T-helper 2 cell treated with Interferon-gamma antibody and Interleukin-4, amounts not matched to agents 5 μg/mL and 100 μg/mL, for 36 hours (primary cell): ENCODE measurements at regions not wholly inside any gene's neighbourhood (a gene's known extent, or its start where the extent isn't known, plus 50 kb on each side); places are given as distances from the start of the nearest gene placed in this dataset.
"Not testable (repeated sequence)": the region's sequence is repeated elsewhere in the genome, so short reads cannot be mapped to it uniquely, and the experiment has no call there.

Experiments
- DNase-seq: peaks from one replicate; pipeline ENCODE4 v3.0.0; 2021; ENCODE audit warnings: low spot score
- H3K27ac Mint-ChIP-seq: one replicate; pipeline ENCODE4 v1.8.0; 2021; ENCODE audit warnings: mild to moderate bottlenecking, mixed read lengths
- H3K27me3 Mint-ChIP-seq: one replicate; pipeline ENCODE4 v1.8.0; 2021; ENCODE audit warnings: low read depth, mixed read lengths
- H3K36me3 Mint-ChIP-seq: one replicate; pipeline ENCODE4 v1.8.0; 2021; ENCODE audit warnings: low read depth, mixed read lengths
- H3K4me1 Mint-ChIP-seq: one replicate; pipeline ENCODE4 v1.8.0; 2021; ENCODE audit warnings: low read depth, mixed read lengths
- H3K4me3 Mint-ChIP-seq: one replicate; pipeline ENCODE4 v1.8.0; 2022; ENCODE audit warnings: mild to moderate bottlenecking, moderate library complexity, mixed read lengths
- H3K9me3 Mint-ChIP-seq: one replicate; pipeline ENCODE4 v1.8.0; 2021; ENCODE audit warnings: mixed read lengths

DNA sequence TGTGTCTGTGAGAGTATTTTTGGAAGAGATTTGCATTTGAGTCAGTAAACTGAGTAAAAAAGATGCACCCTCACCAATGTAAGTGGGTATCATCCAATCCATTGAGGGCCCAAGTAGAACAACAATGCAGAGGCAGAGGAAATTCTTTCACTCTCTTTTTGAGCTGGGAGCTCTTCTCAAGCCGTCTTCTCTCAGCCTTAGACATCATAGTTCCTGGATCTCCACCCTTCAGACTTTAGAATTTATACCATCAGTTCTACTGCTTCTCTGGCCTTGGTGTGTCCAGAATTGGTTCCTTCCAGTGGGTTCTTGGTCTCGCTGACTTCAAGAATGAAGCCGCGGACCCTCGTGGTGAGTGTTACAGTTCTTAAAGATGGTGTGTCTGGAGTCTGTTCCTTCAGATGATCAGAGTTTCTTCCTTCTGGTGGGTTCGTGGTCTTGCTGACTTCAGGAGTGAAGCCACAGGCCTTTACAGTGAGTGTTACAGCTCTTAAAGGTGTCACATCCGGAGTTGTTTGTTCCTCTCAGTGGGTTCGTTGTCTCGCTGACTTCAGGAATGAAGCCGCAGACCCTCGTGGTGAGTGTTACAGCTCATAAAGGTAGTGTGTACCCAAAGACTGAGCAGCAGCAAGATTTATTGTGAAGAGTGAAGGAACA is 187.5 kb upstream of the KCNMB2 start:
- H3K4me3 Mint-ChIP-seq, H3K9me3 Mint-ChIP-seq, H3K4me1 Mint-ChIP-seq, H3K36me3 Mint-ChIP-seq, H3K27me3 Mint-ChIP-seq, DNase-seq, H3K27ac Mint-ChIP-seq: not testable (repeated sequence)

DNA sequence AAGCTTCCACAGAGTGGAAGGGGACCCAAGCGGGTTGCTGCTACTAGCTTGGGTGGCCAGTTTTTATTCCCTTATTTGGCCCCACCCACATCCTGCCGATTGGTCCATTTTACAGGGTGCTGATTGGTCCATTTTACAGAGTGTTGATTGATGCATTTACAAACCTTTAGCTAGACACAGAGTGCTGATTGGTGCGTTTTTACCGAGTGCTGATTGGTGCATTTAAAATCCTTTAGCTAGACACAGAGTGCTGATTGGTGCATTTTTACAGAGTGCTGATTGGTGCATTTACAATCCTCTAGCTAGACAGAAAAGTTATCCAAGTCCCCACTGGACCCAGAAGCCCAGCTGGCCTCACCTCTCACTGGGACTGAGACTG is 187.0 kb upstream of the KCNMB2 start:
- not testable (repeated sequence) for H3K27ac Mint-ChIP-seq, H3K4me3 Mint-ChIP-seq, H3K36me3 Mint-ChIP-seq

DNA sequence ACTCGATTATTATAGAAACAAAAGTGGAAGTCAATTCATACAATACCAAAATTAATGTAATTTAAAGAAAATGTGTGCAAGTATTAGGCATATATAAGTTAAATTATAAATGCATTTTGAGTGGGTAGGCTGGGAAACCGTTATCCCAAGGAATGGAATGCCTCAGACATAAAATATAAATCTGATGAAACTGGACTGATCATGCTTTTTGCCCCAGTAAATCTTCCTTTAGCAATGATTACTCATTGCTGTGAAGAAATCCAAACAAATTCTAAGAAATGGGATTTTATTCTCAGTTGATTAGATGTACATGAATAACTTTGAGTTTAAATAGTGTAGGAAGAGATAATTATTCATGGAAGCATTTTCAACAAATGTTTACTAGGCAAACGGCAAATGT is 185.5 kb upstream of the KCNMB2 start:
- Mint-ChIP-seq H3K9me3 (no peaks in the 10 kb centered on the region), H3K27me3 (no peaks in the 10 kb centered on the region), H3K36me3 (no peaks in the 10 kb centered on the region), H3K27ac (no peak overlapping the region), H3K4me1 (no peaks in the 10 kb centered on the region), H3K4me3 (no peak overlapping the region)
- no peak for DNase-seq

More for the DNA sequence above, 187.0 kb upstream of the KCNMB2 start:
- not testable (repeated sequence) for DNase-seq, H3K9me3 Mint-ChIP-seq, H3K27me3 Mint-ChIP-seq, H3K4me1 Mint-ChIP-seq

DNA sequence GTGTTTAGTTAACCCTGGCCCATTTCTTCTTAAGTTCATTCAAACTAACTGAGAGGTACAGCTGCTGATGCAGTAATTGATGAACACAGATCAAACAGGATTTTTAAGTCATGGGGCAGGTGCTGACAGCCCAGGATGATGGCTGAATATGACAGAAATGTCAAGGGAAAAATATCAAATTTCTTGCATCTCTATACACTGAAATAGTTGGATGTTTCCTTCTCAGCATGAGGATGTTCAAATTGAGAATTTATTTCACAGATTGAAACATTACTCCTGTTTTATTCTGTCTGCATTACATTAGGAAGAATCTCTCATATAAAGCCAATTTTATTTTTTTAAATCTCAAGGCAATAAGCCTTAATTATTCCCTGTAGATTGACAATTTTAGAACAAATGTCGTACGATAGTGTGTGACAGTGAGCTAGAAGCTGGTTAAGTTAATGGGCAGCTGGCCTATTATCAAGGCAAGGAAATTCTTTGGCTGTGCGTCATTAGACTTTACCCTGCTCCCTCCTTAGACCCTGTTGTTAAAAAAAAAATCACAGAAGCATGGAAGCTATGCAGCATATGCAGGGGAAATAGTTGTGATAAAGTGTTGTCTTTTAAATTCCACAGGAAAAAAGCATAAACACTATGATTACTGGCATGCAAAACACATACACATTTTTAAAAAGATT is 183.8 kb upstream of the KCNMB2 start:
- Mint-ChIP-seq H3K9me3 (no peaks in the 10 kb centered on the region), H3K4me3 (no peak overlapping the region), H3K27ac (no peak overlapping the region), H3K27me3 (no peaks in the 10 kb centered on the region), H3K36me3 (no peaks in the 10 kb centered on the region), H3K4me1 (no peaks in the 10 kb centered on the region)
- DNase-seq = no peak

DNA sequence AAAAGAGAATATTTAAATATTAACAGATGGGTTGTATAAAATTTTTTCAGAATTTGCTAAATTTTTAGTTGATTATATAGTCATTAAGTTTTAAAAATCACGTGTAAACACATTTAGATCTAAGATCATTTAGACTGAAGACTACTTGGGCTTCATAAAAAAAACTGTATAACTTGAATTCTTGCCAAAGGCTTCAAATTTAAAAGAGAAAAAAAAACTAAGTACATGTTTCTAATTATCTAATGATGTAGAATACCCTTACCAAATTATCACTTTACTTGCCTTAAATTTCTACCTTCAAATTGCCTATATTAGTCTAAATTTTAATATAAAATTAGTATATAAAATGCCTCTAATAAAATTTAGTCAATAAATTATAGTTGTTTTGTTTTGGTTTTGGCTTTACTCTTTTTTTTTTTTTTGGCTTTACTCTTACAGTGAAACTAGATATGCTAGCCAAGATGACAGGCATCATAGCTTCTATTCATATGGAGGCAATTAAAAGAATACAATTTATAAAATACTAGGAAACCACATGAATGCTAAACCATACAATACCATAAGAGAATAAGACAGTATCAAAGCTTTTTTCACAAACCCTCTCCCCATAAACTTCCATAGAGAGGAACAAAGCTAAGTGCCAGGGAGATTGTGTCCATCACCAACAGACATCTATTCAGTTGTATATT is 183.1 kb upstream of the KCNMB2 start:
- Mint-ChIP-seq H3K36me3 (no peaks in the 10 kb centered on the region), H3K27me3 (no peaks in the 10 kb centered on the region), H3K4me3 (no peak overlapping the region), H3K4me1 (no peaks in the 10 kb centered on the region), H3K9me3 (no peaks in the 10 kb centered on the region), H3K27ac (no peak overlapping the region)
- no peak for DNase-seq

DNA sequence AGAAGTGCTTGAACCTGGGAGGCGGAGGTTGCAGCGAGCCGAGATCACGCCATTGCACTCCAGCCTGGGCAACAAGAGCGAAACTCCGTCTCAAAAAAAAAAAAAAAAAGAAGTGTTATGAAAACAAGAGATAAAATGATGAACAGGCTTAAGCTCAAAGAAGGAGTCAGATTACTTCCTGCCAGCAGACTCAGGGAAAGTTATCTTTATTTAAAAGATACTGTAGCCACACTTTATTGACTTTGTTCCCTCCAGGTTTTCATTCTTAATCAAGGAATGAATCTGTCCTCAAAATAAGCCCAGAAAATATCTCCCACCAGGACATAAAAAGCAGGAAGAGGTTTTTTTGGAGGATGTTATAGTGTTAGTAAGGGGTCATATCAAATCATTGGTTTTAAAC is 176.5 kb upstream of the KCNMB2 start:
- H3K36me3 Mint-ChIP-seq = no peaks in the 10 kb centered on the region
- no peak overlapping the region for H3K27ac Mint-ChIP-seq
- no peak for DNase-seq
- no peak overlapping the region for H3K4me3 Mint-ChIP-seq
- no peaks in the 10 kb centered on the region for H3K4me1 Mint-ChIP-seq
- H3K27me3 Mint-ChIP-seq = no peaks in the 10 kb centered on the region
- peaks cover 6% of the 10 kb centered on the region for H3K9me3 Mint-ChIP-seq

DNA sequence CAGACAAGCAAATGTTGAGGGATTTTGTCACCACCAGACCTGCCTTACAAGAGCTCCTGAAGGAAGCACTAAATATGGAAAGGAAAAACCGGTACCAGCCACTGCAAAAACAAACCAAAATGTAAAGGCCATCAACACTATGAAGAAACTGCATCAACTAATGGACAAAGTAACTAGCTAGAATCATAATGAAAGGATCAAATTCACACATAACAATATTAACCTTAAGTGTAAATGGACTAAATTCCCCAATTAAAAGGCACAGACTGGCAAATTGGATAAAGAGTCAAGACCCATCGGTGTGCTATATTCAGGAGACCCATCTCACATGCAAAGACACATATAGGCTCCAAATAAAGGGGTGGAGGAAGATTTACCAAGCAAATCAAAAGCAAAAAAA is 173.2 kb upstream of the KCNMB2 start:
- H3K36me3 Mint-ChIP-seq, H3K4me3 Mint-ChIP-seq, DNase-seq, H3K9me3 Mint-ChIP-seq, H3K27ac Mint-ChIP-seq, H3K27me3 Mint-ChIP-seq, H3K4me1 Mint-ChIP-seq: not testable (repeated sequence)

DNA sequence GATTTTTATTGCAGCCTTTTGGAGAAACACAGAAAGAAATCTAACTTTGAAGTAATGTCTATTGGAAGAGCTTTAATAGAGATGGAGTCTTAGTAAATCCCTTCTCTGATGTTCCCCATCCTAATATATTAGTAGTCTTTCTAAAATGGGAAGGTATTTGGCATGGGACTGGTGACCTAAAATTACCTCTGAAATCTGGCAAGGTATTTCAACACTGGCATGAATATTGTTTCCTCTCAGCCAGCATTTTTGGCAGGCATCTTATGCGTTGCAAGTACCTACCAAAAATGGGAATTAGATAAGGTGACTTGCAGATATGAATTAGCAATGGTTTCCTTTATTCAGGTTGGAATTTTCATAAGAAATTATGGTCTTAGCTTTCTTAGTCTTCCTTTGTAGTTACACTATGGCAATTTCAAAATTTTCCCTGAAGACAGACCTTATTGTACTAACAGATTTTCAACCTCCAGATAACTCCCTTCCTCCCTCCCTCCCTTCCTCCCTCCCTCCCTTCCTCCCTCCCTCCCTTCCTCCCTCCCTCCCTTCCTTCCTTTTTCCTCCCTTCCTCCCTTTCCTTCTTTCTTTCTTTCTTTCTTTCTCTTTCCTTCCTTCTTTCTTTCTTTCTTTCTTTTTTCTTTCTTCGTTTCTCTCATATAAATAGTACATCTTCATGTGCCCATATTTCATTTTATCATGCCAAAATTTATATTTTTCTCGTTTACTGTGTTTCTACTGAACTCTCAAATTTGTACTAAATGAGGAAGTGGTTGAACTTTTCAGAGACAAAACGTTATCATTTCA is 168.2 kb upstream of the KCNMB2 start:
- no peak overlapping the region for H3K4me3 Mint-ChIP-seq
- no peak for DNase-seq

DNA sequence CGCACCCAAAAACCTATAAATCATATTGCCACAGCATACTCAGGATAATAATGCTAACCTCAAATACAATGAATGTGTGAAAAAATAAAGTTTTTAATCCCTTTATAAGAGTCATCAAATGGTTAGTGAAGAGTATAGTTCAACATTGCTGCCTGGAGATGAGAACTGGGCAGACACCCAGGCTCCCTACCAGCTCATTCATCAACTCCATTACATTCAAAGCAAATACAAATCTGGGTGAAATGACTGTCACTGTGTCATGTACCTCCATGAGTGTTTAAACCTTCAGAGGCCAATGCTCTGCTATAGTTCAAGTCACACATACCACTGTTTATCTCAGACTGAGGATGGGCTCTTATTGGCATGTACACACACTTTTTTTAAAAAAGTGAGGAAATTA is 167.2 kb upstream of the KCNMB2 start:
- Mint-ChIP-seq H3K36me3 (no peaks in the 10 kb centered on the region), H3K4me1 (no peaks in the 10 kb centered on the region), H3K4me3 (no peak overlapping the region), H3K27me3 (no peaks in the 10 kb centered on the region), H3K9me3 (no peaks in the 10 kb centered on the region), H3K27ac (no peak overlapping the region)
- DNase-seq = no peak

More for the DNA sequence above, 168.2 kb upstream of the KCNMB2 start:
- Mint-ChIP-seq H3K27ac (no peak overlapping the region), H3K27me3 (no peaks in the 10 kb centered on the region), H3K36me3 (no peaks in the 10 kb centered on the region), H3K9me3 (no peaks in the 10 kb centered on the region), H3K4me1 (no peaks in the 10 kb centered on the region)

DNA sequence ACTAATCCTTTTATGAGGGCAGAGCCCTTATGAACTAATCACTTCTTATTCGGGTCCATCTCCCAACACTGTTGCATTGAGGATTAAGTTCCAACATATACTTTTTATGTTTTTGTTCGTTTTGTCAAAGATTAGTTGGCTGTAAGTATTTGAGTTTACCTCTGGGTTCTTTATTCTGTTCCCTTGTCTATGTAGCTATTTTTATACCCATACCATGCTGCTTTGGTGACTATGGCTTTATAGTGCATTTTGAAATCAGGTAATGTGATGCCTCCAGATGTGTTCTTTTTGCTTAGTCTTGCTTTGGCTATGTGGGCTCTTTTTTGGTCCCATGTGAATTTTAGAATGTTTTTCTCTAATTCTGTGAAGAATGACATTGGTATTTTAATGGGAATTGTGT is 166.4 kb upstream of the KCNMB2 start:
- H3K27ac Mint-ChIP-seq = no peak overlapping the region
- DNase-seq = no peak
- H3K4me1 Mint-ChIP-seq = no peaks in the 10 kb centered on the region
- H3K4me3 Mint-ChIP-seq = no peak overlapping the region
- no peaks in the 10 kb centered on the region for H3K27me3 Mint-ChIP-seq
- no peaks in the 10 kb centered on the region for H3K9me3 Mint-ChIP-seq
- no peaks in the 10 kb centered on the region for H3K36me3 Mint-ChIP-seq

DNA sequence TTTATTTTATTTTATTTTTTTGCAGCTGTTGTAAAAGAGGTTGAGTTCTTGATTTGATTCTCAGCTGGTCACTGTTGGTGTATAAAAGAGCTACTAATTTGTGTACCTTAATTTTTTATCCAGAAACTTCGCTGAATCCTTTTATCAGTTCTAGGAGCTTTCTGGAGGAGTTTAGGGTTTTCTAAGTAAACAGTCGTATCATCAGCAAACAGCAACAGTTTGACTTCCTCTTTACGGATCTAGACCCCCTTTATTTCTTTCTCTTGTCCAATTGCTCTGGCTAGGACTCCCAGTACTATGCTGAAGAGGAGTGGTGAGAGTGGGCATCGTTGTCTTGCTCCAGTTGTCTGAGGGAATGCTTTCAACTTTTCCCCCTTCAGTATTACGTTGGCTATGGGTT is 165.8 kb upstream of the KCNMB2 start:
- Mint-ChIP-seq H3K27ac (no peak overlapping the region), H3K36me3 (no peaks in the 10 kb centered on the region), H3K4me3 (no peak overlapping the region), H3K27me3 (no peaks in the 10 kb centered on the region), H3K9me3 (no peaks in the 10 kb centered on the region), H3K4me1 (no peaks in the 10 kb centered on the region)
- DNase-seq = no peak

DNA sequence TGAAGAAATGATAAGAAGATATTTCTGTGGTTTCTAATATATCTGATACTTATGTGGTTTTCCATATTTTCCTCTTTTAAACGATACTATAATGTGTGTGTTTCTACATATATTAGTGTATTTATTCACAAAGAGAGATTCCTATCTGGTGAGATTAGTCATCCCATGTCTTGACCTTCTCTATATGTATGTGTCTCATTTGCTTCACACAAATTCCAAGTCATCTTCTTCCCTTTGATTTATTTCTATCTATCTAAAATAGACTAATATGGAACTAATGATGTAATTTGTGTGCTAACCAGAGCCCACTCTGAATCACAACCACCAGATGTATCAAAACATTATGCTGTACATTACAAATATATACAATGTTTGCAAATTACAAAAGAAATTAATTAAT is 154.7 kb upstream of the KCNMB2 start:
- H3K9me3 Mint-ChIP-seq = no peaks in the 10 kb centered on the region
- no peak overlapping the region for H3K4me3 Mint-ChIP-seq
- H3K4me1 Mint-ChIP-seq = no peaks in the 10 kb centered on the region
- DNase-seq = no peak
- no peaks in the 10 kb centered on the region for H3K36me3 Mint-ChIP-seq
- H3K27me3 Mint-ChIP-seq = no peaks in the 10 kb centered on the region
- H3K27ac Mint-ChIP-seq = no peak overlapping the region

DNA sequence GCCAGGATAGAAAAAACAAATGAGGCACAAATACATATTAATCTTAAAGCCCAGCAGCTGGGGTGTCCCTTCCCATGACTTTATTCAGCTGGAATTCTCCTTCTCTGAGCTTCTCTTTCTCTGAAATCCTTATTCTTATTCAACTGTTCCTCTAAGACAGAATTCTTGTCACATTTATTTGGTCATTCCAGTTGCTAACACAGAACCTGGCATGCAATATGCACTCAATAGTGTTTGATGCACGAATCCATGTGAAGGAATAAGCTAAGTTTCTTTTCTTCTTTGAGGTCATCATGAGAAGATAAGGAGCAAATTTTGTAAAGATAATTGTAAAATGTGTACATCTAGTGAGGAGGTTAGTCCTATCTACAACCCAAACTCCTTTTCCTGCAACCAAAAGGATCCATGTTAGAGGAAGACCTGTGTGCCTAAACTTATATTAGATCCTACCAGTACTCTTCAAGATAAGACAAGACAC is 154.2 kb upstream of the KCNMB2 start:
- Mint-ChIP-seq H3K4me3 (no peak overlapping the region), H3K27me3 (no peaks in the 10 kb centered on the region), H3K36me3 (no peaks in the 10 kb centered on the region), H3K9me3 (no peaks in the 10 kb centered on the region), H3K27ac (no peak overlapping the region), H3K4me1 (no peaks in the 10 kb centered on the region)
- no peak for DNase-seq
